Fibroblast of lung (primary cell): ENCODE measurements at regions not wholly inside any gene's neighbourhood (a gene's known extent, or its start where the extent isn't known, plus 50 kb on each side); places are given as distances from the start of the nearest gene placed in this dataset.

Experiments
- CTCF ChIP-seq, 2 donors: IDR thresholded peaks in 1 of 2; conservative IDR thresholded peaks in 1 of 2; 1 replicate in 1 of 2; 2 replicates in 1 of 2; pipeline ENCODE4 v1.5.1; 2011 to 2012; ENCODE audit warnings: low read length in 2 of 2, control low read depth in 1 of 2, inconsistent platforms in 1 of 2, low read depth in 1 of 2, mild to moderate bottlenecking in 1 of 2
- EZH2 ChIP-seq: IDR thresholded peaks from 2 replicates; pipeline ENCODE4 v1.5.1; 2012; ENCODE audit warnings: low read length, control low read depth, mild to moderate bottlenecking; ENCODE audit errors: missing control alignments

- TF ChIP-seq CTCF (conservative IDR thresholded peaks at IDR 0.05 in 1 of 2, IDR thresholded peaks at IDR 0.05 in 1 of 2; ENCODE audit: low read depth in 1 of 2, low read length in 2 of 2) (no peak), EZH2 (no peak)
These were observed 206.5 kb downstream of the PCDH10 start for GRCh38 chr4:133355633-133356032.
